ENCODE measurements at regions not wholly inside any gene's neighbourhood (a gene's known extent, or its start where the extent isn't known, plus 50 kb on each side); places are given as distances from the start of the nearest gene placed in this dataset.

- TF ChIP-seq CTCF (IDR thresholded peaks at IDR 0.05; ENCODE audit: borderline replicate concordance, extremely low read depth, low read length, poor library complexity, severe bottlenecking), result no peak
- TF ChIP-seq EZH2 (IDR thresholded peaks at IDR 0.05; ENCODE audit: borderline replicate concordance, low read depth, low read length, severe bottlenecking), result no peak
Measured at GRCh38 chr1:188826800-188827199, 1650.9 kb downstream of the BRINP3 start.
